Stomach (tissue), 8 donors: ENCODE measurements at regions not wholly inside any gene's neighbourhood (a gene's known extent, or its start where the extent isn't known, plus 50 kb on each side); places are given as distances from the start of the nearest gene placed in this dataset.

ENCODE experiments used
- DNase-seq, 2 donors: peaks; one replicate each; pipeline versions ENCODE4 v3.0.0 to v3.0.0-alpha.2; 2013 to 2019
- H3K27ac ChIP-seq, 5 donors: fragments of 200-600 bp in 4 of 5; sonication (generic) in 4 of 5; one replicate each; pipeline ENCODE4 v1.5.1; 2013 to 2019; ENCODE audit warnings: mild to moderate bottlenecking in 1 of 5, moderate library complexity in 1 of 5
- H3K27me3 ChIP-seq, 3 donors: fragments of 200-600 bp; sonication (generic); one replicate each; pipeline ENCODE4 v1.5.1; 2017 to 2019; ENCODE audit warnings: mixed run types in 1 of 3
- H3K36me3 ChIP-seq, 4 donors: fragments of 200-600 bp; sonication (generic); 1 replicate in 3 of 4; 2 replicates in 1 of 4; pipeline ENCODE4 v1.5.1; 2016 to 2019
- H3K4me1 ChIP-seq, 4 donors: fragments of 200-600 bp; sonication (generic); one replicate each; pipeline ENCODE4 v1.5.1; 2016 to 2019
- H3K4me3 ChIP-seq, 4 donors: fragments of 200-600 bp; sonication (generic) in 3 of 4; one replicate each; pipeline ENCODE4 v1.5.1; 2016 to 2019; ENCODE audit warnings: mild to moderate bottlenecking in 1 of 4
- H3K9me3 ChIP-seq, 4 donors: fragments of 200-600 bp; sonication (generic); one replicate each; pipeline ENCODE4 v1.5.1; 2016 to 2019
- CTCF ChIP-seq, 7 experiments: fragments of 450-650 bp in 4 of 7; fragments of 200-600 bp in 3 of 7; sonication (generic) in 3 of 7; IDR thresholded peaks; one replicate each; pipeline ENCODE4 v1.5.1; 2016 to 2019; ENCODE audit warnings: antibody characterized with exemption in 7 of 7, control low read depth in 2 of 7, mild to moderate bottlenecking in 1 of 7
- EP300 ChIP-seq: sonication (generic); formaldehyde crosslinking; IDR thresholded peaks from one replicate; pipeline ENCODE4 v1.6.1; 2017; ENCODE audit warnings: antibody characterized with exemption
- POLR2A ChIP-seq, 4 donors: fragments of 450-650 bp; IDR thresholded peaks; one replicate each; pipeline ENCODE4 v1.6.1; 2016; ENCODE audit warnings: antibody characterized with exemption in 4 of 4, control low read depth in 2 of 4, mild to moderate bottlenecking in 1 of 4, moderate library complexity in 1 of 4
- POLR2AphosphoS5 ChIP-seq, 3 donors: sonication (generic); formaldehyde crosslinking; IDR thresholded peaks; one replicate each; pipeline ENCODE4 v1.6.1; 2016; ENCODE audit warnings: antibody characterized with exemption in 3 of 3
- WGBS, 5 donors: extraction: QIAGEN DNeasy Blood & Tissue Kit in 3 of 5; methylation state at CpG; one replicate each; pipeline versions ENCODE4 v1.1.5 to v1.1.7; 2013 to 2018; 5-methylcytosine and 5-hydroxymethylcytosine counted together
- intact Hi-C: fragments of 100-400 bp; cut with DNase I; formaldehyde crosslinking; loops from one replicate; pipeline ENCODE4 v1.15.1; 2023; ENCODE audit warnings: low total_unique reads
- donor health status: healthy with polysubstance abuse.
- donor health status: Bipolar disorder and iron deficiency.
- donor health status: healthy.

DNA sequence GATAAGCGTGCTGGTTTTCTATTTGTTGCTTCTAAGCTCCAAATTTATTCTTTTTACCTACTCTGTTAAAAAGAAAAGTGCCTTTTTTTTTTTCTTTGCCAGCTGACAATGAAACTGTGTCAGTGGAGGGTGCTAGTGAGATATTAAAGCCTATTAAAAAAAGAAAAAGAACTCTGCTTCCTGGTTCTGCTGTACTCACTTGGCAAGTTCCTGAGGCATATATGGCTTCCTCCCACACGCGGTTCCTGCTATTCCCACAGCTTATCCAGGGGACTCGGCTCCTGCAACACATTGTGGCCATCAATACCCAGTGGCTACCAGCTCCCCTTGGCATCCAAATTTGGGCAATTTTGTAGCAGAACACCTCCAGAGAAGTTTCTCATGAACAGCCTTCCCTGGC, 1977.7 kb upstream of the CDH9 start:
- WGBS, 5 donors = 42 to 67% (median 62%) methylated on average over 4 of the region's 4 CpGs
- no peak for TF ChIP-seq CTCF (IDR thresholded peaks at IDR 0.05)
- TF ChIP-seq EP300 = no peak
- TF ChIP-seq POLR2A (IDR thresholded peaks at IDR 0.05) = no peak
- TF ChIP-seq POLR2AphosphoS5 (IDR thresholded peaks at IDR 0.05) = no peak

DNA sequence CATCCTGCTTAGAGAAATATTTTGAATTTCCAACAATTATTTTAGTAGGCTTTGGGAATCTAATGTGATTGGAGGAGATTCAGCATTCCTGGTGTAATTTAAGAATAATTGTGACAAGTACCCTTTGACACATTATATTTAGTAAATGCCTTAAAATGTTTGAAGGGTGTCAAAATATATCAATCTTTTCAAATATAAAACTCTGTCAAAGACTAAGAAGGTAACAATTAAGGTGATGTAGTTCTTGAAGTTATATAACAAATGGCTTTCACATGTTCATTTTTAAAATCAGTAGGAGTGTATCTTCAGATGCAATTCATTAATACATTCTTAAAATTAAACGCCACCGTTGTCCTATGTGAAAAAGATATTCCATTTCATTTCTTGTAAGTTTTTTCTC, 1977.1 kb upstream of the CDH9 start:
- TF ChIP-seq EP300 (no peak), POLR2AphosphoS5 (IDR thresholded peaks at IDR 0.05) (no peak), POLR2A (IDR thresholded peaks at IDR 0.05) (no peak), CTCF (IDR thresholded peaks at IDR 0.05) (no peak)
- WGBS, 5 donors = 90 to 98% (median 94%) methylated on average over 2 of the region's 2 CpGs
- Histone ChIP-seq H3K27ac (no peak overlapping the region), H3K4me1 (no peaks in the 10 kb centered on the region), H3K9me3 (no peaks in the 10 kb centered on the region), H3K36me3 (no peaks in the 10 kb centered on the region), H3K4me3 (no peak overlapping the region), H3K27me3 (no peaks in the 10 kb centered on the region)
- intact Hi-C loops = no loop called here
- DNase-seq = no peak

More for the DNA sequence above, 1977.7 kb upstream of the CDH9 start:
- Histone ChIP-seq H3K36me3 (no peaks in the 10 kb centered on the region), H3K27me3 (no peaks in the 10 kb centered on the region), H3K4me1 (no peaks in the 10 kb centered on the region), H3K9me3 (no peaks in the 10 kb centered on the region), H3K27ac (no peak overlapping the region), H3K4me3 (no peak overlapping the region)
- intact Hi-C loops = no loop called here
- DNase-seq = peak in 1 of 2 donors; percentile 6

DNA sequence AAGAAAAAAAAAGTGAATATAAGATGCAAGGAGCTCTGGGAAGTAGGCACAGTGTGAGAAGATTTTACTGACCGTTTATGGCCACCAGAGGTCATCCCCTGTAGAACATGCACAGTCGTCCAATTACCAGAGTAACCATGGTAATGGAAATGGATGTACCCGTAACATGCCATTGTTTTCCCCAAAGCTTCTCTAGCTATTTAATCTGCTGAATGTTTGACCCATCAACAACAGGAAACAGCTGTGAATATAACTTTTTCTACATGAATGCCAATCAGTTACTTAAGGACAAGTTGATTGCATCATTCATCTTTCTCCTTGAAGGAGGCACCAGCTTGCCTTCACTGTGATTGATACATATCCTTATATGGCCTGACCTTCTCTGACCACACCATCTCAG, 1967.0 kb upstream of the CDH9 start:
- TF ChIP-seq EP300 = no peak
- TF ChIP-seq CTCF (IDR thresholded peaks at IDR 0.05) = peak in 3 of 7 experiments; percentile 6 to 17 (median 8)
- Histone ChIP-seq H3K4me1 (no peaks in the 10 kb centered on the region), H3K4me3 (no peak overlapping the region), H3K36me3 (no peaks in the 10 kb centered on the region), H3K9me3 (no peaks in the 10 kb centered on the region), H3K27me3 (no peaks in the 10 kb centered on the region), H3K27ac (no peak overlapping the region)
- intact Hi-C loops = no loop called here
- peak in 1 of 2 donors; percentile 5 for DNase-seq
- WGBS, 5 donors = 27 to 52% (median 30%) methylated on average over 3 of the region's 3 CpGs

- H3K9me3 ChIP-seq = no peaks in the 10 kb centered on the region
- H3K36me3 ChIP-seq = no peaks in the 10 kb centered on the region
- intact Hi-C loops = no loop called here
- TF ChIP-seq CTCF (IDR thresholded peaks at IDR 0.05) (no peak), POLR2A (IDR thresholded peaks at IDR 0.05) (no peak), POLR2AphosphoS5 (IDR thresholded peaks at IDR 0.05) (no peak), EP300 (no peak)
- H3K4me1 ChIP-seq = no peaks in the 10 kb centered on the region
- no peak for DNase-seq
- no peaks in the 10 kb centered on the region for H3K27me3 ChIP-seq
- no peak overlapping the region for H3K27ac ChIP-seq
- WGBS, 5 donors = 58 to 73% (median 62%) methylated on average over 6 of the region's 6 CpGs
- H3K4me3 ChIP-seq = no peak overlapping the region
These were observed 1964.1 kb upstream of the CDH9 start for GRCh38 chr5:29002481-29002880.
